ELF-1 (cell line): ENCODE measurements at regions not wholly inside any gene's neighbourhood (a gene's known extent, or its start where the extent isn't known, plus 50 kb on each side); places are given as distances from the start of the nearest gene placed in this dataset.
"Not testable (repeated sequence)": the region's sequence is repeated elsewhere in the genome, so short reads cannot be mapped to it uniquely, and the experiment has no call there.

Source experiments
- DNase-seq: peaks from one replicate; pipeline ENCODE4 v3.0.0-alpha.2; 2016; ENCODE audit warnings: low read depth, low spot score

- DNase-seq, result not testable (repeated sequence)
Measured at GRCh38 chr17:64800987-64801386, 118.3 kb downstream of the LRRC37A3 start.

GRCh38 chr17:64800361-64800895, 118.8 kb downstream of the LRRC37A3 start:
- not testable (repeated sequence) for DNase-seq

- not testable (repeated sequence) for DNase-seq
Measured at GRCh38 chr17:64799543-64800188, 119.6 kb downstream of the LRRC37A3 start.

- DNase-seq, result not testable (repeated sequence)
Measured at GRCh38 chr17:64798961-64799360, 120.3 kb downstream of the LRRC37A3 start.

- not testable (repeated sequence) for DNase-seq
Measured at GRCh38 chr17:64798489-64798790, 120.8 kb downstream of the LRRC37A3 start.

GRCh38 chr17:64797746-64798488, 121.4 kb downstream of the LRRC37A3 start:
- not testable (repeated sequence) for DNase-seq

- DNase-seq, result not testable (repeated sequence)
Measured at GRCh38 chr17:64795342-64795741, 123.9 kb downstream of the LRRC37A3 start.

- not testable (repeated sequence) for DNase-seq
Measured at GRCh38 chr17:64794548-64795274, 124.6 kb downstream of the LRRC37A3 start.

GRCh38 chr17:64794113-64794512, 125.2 kb downstream of the LRRC37A3 start:
- DNase-seq, result not testable (repeated sequence)

- not testable (repeated sequence) for DNase-seq
Measured at GRCh38 chr17:64792793-64793575, 126.3 kb downstream of the LRRC37A3 start.

- DNase-seq, result not testable (repeated sequence)
Measured at GRCh38 chr17:64792276-64792675, 127.0 kb downstream of the LRRC37A3 start.

- not testable (repeated sequence) for DNase-seq
Measured at GRCh38 chr17:64791691-64792090, 127.6 kb downstream of the LRRC37A3 start.

GRCh38 chr17:64791226-64791625, 128.1 kb downstream of the LRRC37A3 start:
- DNase-seq, result not testable (repeated sequence)

GRCh38 chr17:64790690-64791089, 128.6 kb upstream of the SMURF2 start:
- DNase-seq, result not testable (repeated sequence)

- not testable (repeated sequence) for DNase-seq
Measured at GRCh38 chr17:64790193-64790592, 128.1 kb upstream of the SMURF2 start.

GRCh38 chr17:64789061-64789445, 126.9 kb upstream of the SMURF2 start:
- DNase-seq, result not testable (repeated sequence)

- DNase-seq, result no peak
Measured at GRCh38 chr17:64788286-64789060, 126.4 kb upstream of the SMURF2 start.

GRCh38 chr17:64787921-64788271, 125.8 kb upstream of the SMURF2 start:
- no peak for DNase-seq

- DNase-seq, result no peak
Measured at GRCh38 chr17:64787255-64787920, 125.3 kb upstream of the SMURF2 start.

GRCh38 chr17:64786337-64786736, 124.2 kb upstream of the SMURF2 start:
- DNase-seq, result no peak
